ENCODE measurements at regions not wholly inside any gene's neighbourhood (a gene's known extent, or its start where the extent isn't known, plus 50 kb on each side); places are given as distances from the start of the nearest gene placed in this dataset.

DNA sequence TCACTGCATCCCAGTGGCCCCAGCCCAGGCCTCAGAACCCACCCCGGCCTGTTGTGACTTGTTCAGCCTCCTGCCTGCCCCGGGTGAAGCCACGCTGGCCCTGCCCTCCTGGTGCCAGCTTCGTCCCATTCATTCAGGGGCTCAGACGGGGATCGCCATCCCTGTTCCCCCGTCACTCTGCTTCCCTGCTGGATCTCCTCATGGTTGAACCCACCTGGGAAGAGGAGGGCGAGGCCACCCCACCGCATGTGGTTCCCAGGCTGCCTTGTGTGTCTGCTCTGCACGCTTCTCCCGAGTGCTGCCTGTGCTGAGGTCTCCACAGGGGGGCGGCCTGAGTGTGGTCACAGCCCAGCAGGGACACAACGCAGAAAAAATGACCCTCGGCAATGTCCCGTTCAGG is 108.2 kb upstream of the ACTRT2 start:
- H3K36me3 ChIP-seq (ENCODE audit: control insufficient read depth, insufficient read depth, low read length): no peaks in the 10 kb centered on the region
- TF ChIP-seq, protein P1, sequence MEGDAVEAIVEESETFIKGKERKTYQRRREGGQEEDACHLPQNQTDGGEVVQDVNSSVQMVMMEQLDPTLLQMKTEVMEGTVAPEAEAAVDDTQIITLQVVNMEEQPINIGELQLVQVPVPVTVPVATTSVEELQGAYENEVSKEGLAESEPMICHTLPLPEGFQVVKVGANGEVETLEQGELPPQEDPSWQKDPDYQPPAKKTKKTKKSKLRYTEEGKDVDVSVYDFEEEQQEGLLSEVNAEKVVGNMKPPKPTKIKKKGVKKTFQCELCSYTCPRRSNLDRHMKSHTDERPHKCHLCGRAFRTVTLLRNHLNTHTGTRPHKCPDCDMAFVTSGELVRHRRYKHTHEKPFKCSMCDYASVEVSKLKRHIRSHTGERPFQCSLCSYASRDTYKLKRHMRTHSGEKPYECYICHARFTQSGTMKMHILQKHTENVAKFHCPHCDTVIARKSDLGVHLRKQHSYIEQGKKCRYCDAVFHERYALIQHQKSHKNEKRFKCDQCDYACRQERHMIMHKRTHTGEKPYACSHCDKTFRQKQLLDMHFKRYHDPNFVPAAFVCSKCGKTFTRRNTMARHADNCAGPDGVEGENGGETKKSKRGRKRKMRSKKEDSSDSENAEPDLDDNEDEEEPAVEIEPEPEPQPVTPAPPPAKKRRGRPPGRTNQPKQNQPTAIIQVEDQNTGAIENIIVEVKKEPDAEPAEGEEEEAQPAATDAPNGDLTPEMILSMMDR (IDR thresholded peaks at IDR 0.05): no peak
- DNase-seq (no peak), ATAC-seq (no peak)
- 92% methylated on average over 15 of the region's 15 CpGs for WGBS (ENCODE audit: insufficient coverage)
- no peaks in the 10 kb centered on the region for H3K27me3 ChIP-seq (ENCODE audit: control insufficient read depth, insufficient read depth, low read length)
- no peak overlapping the region for H3K27ac ChIP-seq (ENCODE audit: low read length)
- no peak overlapping the region for H3K4me3 Mint-ChIP-seq
- no peaks in the 10 kb centered on the region for H3K36me3 Mint-ChIP-seq
- H3K4me1 Mint-ChIP-seq: peaks cover 0 to 4% of the 10 kb centered on the region in 2 donors
- no peak overlapping the region for H3K27ac Mint-ChIP-seq
- peaks cover 0 to 6% of the 10 kb centered on the region in 2 donors for H3K9me3 Mint-ChIP-seq
- intact Hi-C loops (cut with micrococcal nuclease): no loop called here
- H3K4me1 ChIP-seq (ENCODE audit: control insufficient read depth, insufficient read depth, low read length): no peaks in the 10 kb centered on the region
- no peaks in the 10 kb centered on the region for H3K9me3 ChIP-seq (ENCODE audit: control insufficient read depth, insufficient read depth, low read length)
- no peaks in the 10 kb centered on the region for H3K27me3 Mint-ChIP-seq (ENCODE audit: low read depth in 2 of 2)
- no peak overlapping the region for H3K4me3 ChIP-seq (ENCODE audit: low read length)

DNA sequence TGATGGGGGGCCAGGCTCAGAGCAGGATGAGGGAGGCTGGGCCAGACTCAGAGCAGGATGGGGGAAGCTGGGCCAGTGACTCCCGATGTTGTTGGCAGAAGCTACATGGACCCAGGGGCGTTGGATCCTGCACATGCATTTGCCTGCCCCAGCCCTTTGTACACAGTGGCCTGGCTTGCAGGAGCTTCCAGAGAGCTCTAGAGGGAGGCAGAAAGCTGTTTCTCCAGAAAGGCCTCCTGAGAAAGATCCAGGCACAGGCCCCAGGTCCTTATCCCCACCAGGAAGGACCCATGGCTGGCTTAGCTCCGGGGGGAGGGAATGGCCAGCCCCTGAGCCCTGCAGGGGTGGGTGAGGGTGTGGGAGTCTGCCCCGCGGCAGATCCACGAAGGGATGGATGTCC is 106.6 kb upstream of the ACTRT2 start:
- intact Hi-C loops (cut with micrococcal nuclease): no loop called here
- 82% methylated on average over 6 of the region's 6 CpGs for WGBS (ENCODE audit: insufficient coverage)
- no peak overlapping the region for H3K4me3 Mint-ChIP-seq

DNA sequence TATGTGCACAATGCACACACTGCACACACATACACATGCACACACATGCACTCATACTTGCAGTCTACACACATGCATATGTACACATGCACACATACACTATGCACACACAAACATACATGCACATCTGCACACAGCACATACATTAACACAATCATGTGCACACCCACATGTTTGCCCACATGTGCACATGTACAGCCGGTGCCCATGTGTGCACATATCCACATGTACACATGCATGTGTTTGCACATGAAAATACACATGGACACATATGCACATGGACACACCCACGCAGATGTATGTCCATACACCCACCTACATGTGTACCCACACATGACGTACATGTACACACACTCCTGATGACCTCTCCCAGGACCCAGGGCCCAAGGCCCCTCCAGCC is 105.1 kb upstream of the ACTRT2 start:
- H3K4me3 ChIP-seq (ENCODE audit: low read length): no peak overlapping the region
- ATAC-seq: no peak
- no peaks in the 10 kb centered on the region for H3K4me1 ChIP-seq (ENCODE audit: control insufficient read depth, insufficient read depth, low read length)
- 97% methylated on average over 3 of the region's 3 CpGs for WGBS (ENCODE audit: insufficient coverage)
- Mint-ChIP-seq H3K9me3 (peaks cover 0 to 6% of the 10 kb centered on the region in 2 donors), H3K27ac (no peak overlapping the region), H3K4me1 (peaks cover 0 to 4% of the 10 kb centered on the region in 2 donors), H3K4me3 (no peak overlapping the region), H3K36me3 (no peaks in the 10 kb centered on the region), H3K27me3 (ENCODE audit: low read depth in 2 of 2) (no peaks in the 10 kb centered on the region)
- no peaks in the 10 kb centered on the region for H3K36me3 ChIP-seq (ENCODE audit: control insufficient read depth, insufficient read depth, low read length)
- no peaks in the 10 kb centered on the region for H3K9me3 ChIP-seq (ENCODE audit: control insufficient read depth, insufficient read depth, low read length)
- H3K27ac ChIP-seq (ENCODE audit: low read length): no peak overlapping the region
- intact Hi-C loops (cut with micrococcal nuclease): no loop called here
- no peaks in the 10 kb centered on the region for H3K27me3 ChIP-seq (ENCODE audit: control insufficient read depth, insufficient read depth, low read length)
- DNase-seq: no peak
- TF ChIP-seq, protein P1 (IDR thresholded peaks at IDR 0.05): no peak

More for the DNA sequence above, 106.6 kb upstream of the ACTRT2 start:
- DNase-seq (no peak), ATAC-seq (no peak)
- Histone ChIP-seq H3K4me3 (ENCODE audit: low read length) (no peak overlapping the region), H3K27me3 (ENCODE audit: control insufficient read depth, insufficient read depth, low read length) (no peaks in the 10 kb centered on the region), H3K27ac (ENCODE audit: low read length) (no peak overlapping the region), H3K4me1 (ENCODE audit: control insufficient read depth, insufficient read depth, low read length) (no peaks in the 10 kb centered on the region), H3K9me3 (ENCODE audit: control insufficient read depth, insufficient read depth, low read length) (no peaks in the 10 kb centered on the region), H3K36me3 (ENCODE audit: control insufficient read depth, insufficient read depth, low read length) (no peaks in the 10 kb centered on the region)
- TF ChIP-seq, protein P1 (IDR thresholded peaks at IDR 0.05): no peak
- no peak overlapping the region for H3K27ac Mint-ChIP-seq
- H3K36me3 Mint-ChIP-seq: no peaks in the 10 kb centered on the region
- H3K4me1 Mint-ChIP-seq: peaks cover 0 to 4% of the 10 kb centered on the region in 2 donors
- H3K27me3 Mint-ChIP-seq (ENCODE audit: low read depth in 2 of 2): no peaks in the 10 kb centered on the region
- peaks cover 0 to 6% of the 10 kb centered on the region in 2 donors for H3K9me3 Mint-ChIP-seq

DNA sequence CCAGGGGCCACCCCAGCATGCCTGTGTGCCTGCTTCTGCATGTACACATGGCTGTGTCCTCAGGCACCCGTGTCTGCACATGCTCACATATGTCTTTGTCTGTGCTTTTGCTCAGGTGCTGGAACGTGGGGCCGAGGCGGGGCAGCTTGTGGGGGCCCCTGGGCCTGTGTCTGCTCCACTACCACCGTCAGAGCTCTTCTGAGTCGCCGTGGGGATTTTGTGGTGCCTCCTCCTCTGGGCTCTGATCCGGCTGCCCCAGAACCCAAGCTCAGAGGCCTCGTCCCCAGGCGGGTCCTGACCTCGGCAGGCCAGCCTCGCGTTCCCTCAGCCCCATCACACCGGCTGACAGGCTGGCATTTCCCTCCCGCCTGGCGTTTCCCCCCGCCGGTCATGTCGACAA is 104.6 kb upstream of the ACTRT2 start:
- Histone ChIP-seq H3K27ac (ENCODE audit: low read length) (no peak overlapping the region), H3K27me3 (ENCODE audit: control insufficient read depth, insufficient read depth, low read length) (no peaks in the 10 kb centered on the region), H3K36me3 (ENCODE audit: control insufficient read depth, insufficient read depth, low read length) (no peaks in the 10 kb centered on the region), H3K9me3 (ENCODE audit: control insufficient read depth, insufficient read depth, low read length) (no peaks in the 10 kb centered on the region), H3K4me1 (ENCODE audit: control insufficient read depth, insufficient read depth, low read length) (no peaks in the 10 kb centered on the region), H3K4me3 (ENCODE audit: low read length) (no peak overlapping the region)
- H3K27ac Mint-ChIP-seq: no peak overlapping the region
- H3K36me3 Mint-ChIP-seq: no peaks in the 10 kb centered on the region
- ATAC-seq (no peak), DNase-seq (no peak)
- intact Hi-C loops (cut with micrococcal nuclease): no loop called here
- 84% methylated on average over 19 of the region's 19 CpGs for WGBS (ENCODE audit: insufficient coverage)
- H3K9me3 Mint-ChIP-seq: peaks cover 0 to 6% of the 10 kb centered on the region in 2 donors
- peaks cover 0 to 4% of the 10 kb centered on the region in 2 donors for H3K4me1 Mint-ChIP-seq
- no peaks in the 10 kb centered on the region for H3K27me3 Mint-ChIP-seq (ENCODE audit: low read depth in 2 of 2)
- H3K4me3 Mint-ChIP-seq: no peak overlapping the region
- TF ChIP-seq, protein P1 (IDR thresholded peaks at IDR 0.05): no peak

Measured in natural killer cell (primary cell).